Stomach (tissue), 4 donors: ENCODE measurements at regions not wholly inside any gene's neighbourhood (a gene's known extent, or its start where the extent isn't known, plus 50 kb on each side); places are given as distances from the start of the nearest gene placed in this dataset.

Experiments used
- CTCF ChIP-seq, 7 experiments: fragments of 450-650 bp in 4 of 7; fragments of 200-600 bp in 3 of 7; sonication (generic) in 3 of 7; IDR thresholded peaks; one replicate each; pipeline ENCODE4 v1.5.1; 2016 to 2019; ENCODE audit warnings: antibody characterized with exemption in 7 of 7, control low read depth in 2 of 7, mild to moderate bottlenecking in 1 of 7
- POLR2A ChIP-seq, 4 donors: fragments of 450-650 bp; IDR thresholded peaks; one replicate each; pipeline ENCODE4 v1.6.1; 2016; ENCODE audit warnings: antibody characterized with exemption in 4 of 4, control low read depth in 2 of 4, mild to moderate bottlenecking in 1 of 4, moderate library complexity in 1 of 4
- POLR2AphosphoS5 ChIP-seq, 3 donors: sonication (generic); formaldehyde crosslinking; IDR thresholded peaks; one replicate each; pipeline ENCODE4 v1.6.1; 2016; ENCODE audit warnings: antibody characterized with exemption in 3 of 3

- TF ChIP-seq CTCF (IDR thresholded peaks at IDR 0.05) (no peak), POLR2AphosphoS5 (IDR thresholded peaks at IDR 0.05) (no peak), POLR2A (IDR thresholded peaks at IDR 0.05) (no peak)
Observed at GRCh38 chr2:104582471-104582870, 271.4 kb upstream of the POU3F3 start.
